SK-N-SH treated with all-trans-retinoic acid at 6 μM for 48 hours (cell line): ENCODE measurements at regions not wholly inside any gene's neighbourhood (a gene's known extent, or its start where the extent isn't known, plus 50 kb on each side); places are given as distances from the start of the nearest gene placed in this dataset.

Experiments
- ATAC-seq: fragments of 200-7000 bp; cut with Tn5 transposase; 3 replicates; pipeline ENCODE4 v1.9.1; 2020; ENCODE audit warnings: mild to moderate bottlenecking, moderate library complexity
- ARNTL ChIP-seq: fragments of 450-650 bp; formaldehyde crosslinking; IDR thresholded peaks from 2 replicates; pipeline ENCODE4 v1.5.0; 2020; ENCODE audit warnings: low read depth, mild to moderate bottlenecking, moderate library complexity, borderline replicate concordance
- BACH2 ChIP-seq: fragments of 250-450 bp; sonication (Bioruptor Pico); IDR thresholded peaks from 2 replicates; pipeline ENCODE4 v1.9.0; 2021; ENCODE audit warnings: mild to moderate bottlenecking, borderline replicate concordance
- CSDC2 ChIP-seq: fragments of 250-450 bp; sonication (Bioruptor Pico); IDR thresholded peaks from 2 replicates; pipeline ENCODE4 v1.5.0; 2020; ENCODE audit warnings: mild to moderate bottlenecking, moderate library complexity
- ESRRG ChIP-seq: fragments of 250-450 bp; sonication (Bioruptor Pico); IDR thresholded peaks from 2 replicates; pipeline ENCODE4 v1.6.1; 2021; ENCODE audit warnings: mild to moderate bottlenecking
- GLIS3 ChIP-seq: fragments of 250-450 bp; sonication (Bioruptor Pico); IDR thresholded peaks from 2 replicates; pipeline ENCODE4 v1.5.0; 2020; ENCODE audit warnings: mild to moderate bottlenecking, moderate library complexity
- ISL1 ChIP-seq: fragments of 250-450 bp; sonication (Bioruptor Pico); IDR thresholded peaks from 2 replicates; pipeline ENCODE4 v2.1.2; 2022; ENCODE audit warnings: mild to moderate bottlenecking, moderate library complexity
- OSR1 ChIP-seq: fragments of 250-450 bp; sonication (Bioruptor Pico); IDR thresholded peaks from 2 replicates; pipeline ENCODE4 v1.8.0; 2022; ENCODE audit warnings: moderate library complexity, mild to moderate bottlenecking, inconsistent platforms
- PPARA ChIP-seq: fragments of 250-450 bp; sonication (Bioruptor Pico); IDR thresholded peaks from 2 replicates; pipeline ENCODE4 v1.5.0; 2020; ENCODE audit warnings: mild to moderate bottlenecking, borderline replicate concordance
- RARB ChIP-seq: fragments of 250-450 bp; sonication (Bioruptor Pico); IDR thresholded peaks from 2 replicates; pipeline ENCODE4 v1.8.0; 2021; ENCODE audit warnings: mild to moderate bottlenecking, moderate library complexity
- SNAI2 ChIP-seq: fragments of 250-450 bp; sonication (Bioruptor Pico); IDR thresholded peaks from 2 replicates; pipeline ENCODE4 v1.5.0; 2020; ENCODE audit warnings: mild to moderate bottlenecking, moderate library complexity
- TOX ChIP-seq: fragments of 250-450 bp; sonication (Bioruptor Pico); IDR thresholded peaks from 2 replicates; pipeline ENCODE4 v1.8.0; 2021; ENCODE audit warnings: mild to moderate bottlenecking, moderate library complexity, borderline replicate concordance
- ZC3H10 ChIP-seq: fragments of 250-450 bp; sonication (Bioruptor Pico); IDR thresholded peaks from 2 replicates; pipeline ENCODE4 v1.5.1; 2021; ENCODE audit warnings: mild to moderate bottlenecking, moderate library complexity
- ZFP3 ChIP-seq: fragments of 250-450 bp; sonication (Bioruptor Pico); IDR thresholded peaks from 2 replicates; pipeline ENCODE4 v1.5.0; 2020; ENCODE audit warnings: mild to moderate bottlenecking, moderate library complexity
- ZFP30 ChIP-seq: fragments of 450-650 bp; formaldehyde crosslinking; IDR thresholded peaks from 2 replicates; pipeline ENCODE4 v1.5.0; 2022; ENCODE audit warnings: mild to moderate bottlenecking, moderate library complexity
- ZNF565 ChIP-seq: fragments of 450-650 bp; formaldehyde crosslinking; conservative IDR thresholded peaks from 2 replicates; pipeline ENCODE4 v1.5.0; 2020; ENCODE audit warnings: low read depth, mild to moderate bottlenecking, moderate library complexity
- ZNF70 ChIP-seq: fragments of 450-650 bp; formaldehyde crosslinking; IDR thresholded peaks from 2 replicates; pipeline ENCODE4 v1.5.0; 2020; ENCODE audit warnings: mild to moderate bottlenecking, moderate library complexity
- ZNF8 ChIP-seq: fragments of 450-650 bp; formaldehyde crosslinking; IDR thresholded peaks from 2 replicates; pipeline ENCODE4 v1.5.0; 2020; ENCODE audit warnings: mild to moderate bottlenecking, moderate library complexity
- TF ChIP-seq, protein P1 (sequence below): fragments of 250-450 bp; sonication (Bioruptor Pico); IDR thresholded peaks from 2 replicates; pipeline ENCODE4 v1.8.0; 2021; ENCODE audit warnings: low read depth, mild to moderate bottlenecking, moderate library complexity, borderline replicate concordance
- TF ChIP-seq, protein P2 (sequence below): fragments of 250-450 bp; sonication (Bioruptor Pico); IDR thresholded peaks from 2 replicates; pipeline ENCODE4 v1.5.1; 2021; ENCODE audit warnings: mild to moderate bottlenecking, moderate library complexity
- TF ChIP-seq, protein P3 (sequence below): fragments of 250-450 bp; sonication (Bioruptor Pico); IDR thresholded peaks from 2 replicates; pipeline ENCODE4 v1.8.0; 2020; ENCODE audit warnings: mild to moderate bottlenecking, moderate library complexity, borderline replicate concordance
- TF ChIP-seq, protein P4 (sequence below): fragments of 250-450 bp; sonication (Bioruptor Pico); IDR thresholded peaks from 2 replicates; pipeline ENCODE4 v1.5.1; 2020; ENCODE audit warnings: low read depth, mild to moderate bottlenecking, moderate library complexity

DNA sequence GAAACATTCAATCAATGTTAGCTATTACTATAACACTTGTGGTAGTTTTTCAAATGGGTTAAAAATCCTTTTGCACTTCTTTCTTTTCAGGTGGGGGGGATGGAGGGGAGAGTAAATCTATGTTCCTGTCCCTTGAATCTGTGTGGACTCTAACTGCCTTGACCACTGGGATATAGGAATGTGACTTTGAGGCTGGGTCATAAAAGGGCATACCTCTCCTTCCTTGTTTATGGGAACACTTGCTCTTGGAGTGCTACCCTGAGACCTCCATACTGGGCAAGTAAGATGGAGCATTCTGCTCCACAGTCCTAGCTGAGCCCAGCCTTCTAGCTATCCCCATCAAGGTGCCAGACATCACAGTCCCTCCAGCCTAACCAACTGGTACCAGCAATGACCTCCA is 89.3 kb upstream of the SIM2 start:
- TF ChIP-seq CSDC2 (CRISPR knock-in tag) (no peak), ESRRG (CRISPR knock-in tag) (no peak), RARB (CRISPR knock-in tag) (no peak), ZNF70 (CRISPR knock-in tag) (no peak)
- TF ChIP-seq, protein P1, sequence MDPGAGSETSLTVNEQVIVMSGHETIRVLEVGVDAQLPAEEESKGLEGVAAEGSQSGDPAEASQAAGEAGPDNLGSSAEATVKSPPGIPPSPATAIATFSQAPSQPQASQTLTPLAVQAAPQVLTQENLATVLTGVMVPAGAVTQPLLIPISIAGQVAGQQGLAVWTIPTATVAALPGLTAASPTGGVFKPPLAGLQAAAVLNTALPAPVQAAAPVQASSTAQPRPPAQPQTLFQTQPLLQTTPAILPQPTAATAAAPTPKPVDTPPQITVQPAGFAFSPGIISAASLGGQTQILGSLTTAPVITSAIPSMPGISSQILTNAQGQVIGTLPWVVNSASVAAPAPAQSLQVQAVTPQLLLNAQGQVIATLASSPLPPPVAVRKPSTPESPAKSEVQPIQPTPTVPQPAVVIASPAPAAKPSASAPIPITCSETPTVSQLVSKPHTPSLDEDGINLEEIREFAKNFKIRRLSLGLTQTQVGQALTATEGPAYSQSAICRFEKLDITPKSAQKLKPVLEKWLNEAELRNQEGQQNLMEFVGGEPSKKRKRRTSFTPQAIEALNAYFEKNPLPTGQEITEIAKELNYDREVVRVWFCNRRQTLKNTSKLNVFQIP (CRISPR knock-in tag): no peak
- TF ChIP-seq, protein P2, sequence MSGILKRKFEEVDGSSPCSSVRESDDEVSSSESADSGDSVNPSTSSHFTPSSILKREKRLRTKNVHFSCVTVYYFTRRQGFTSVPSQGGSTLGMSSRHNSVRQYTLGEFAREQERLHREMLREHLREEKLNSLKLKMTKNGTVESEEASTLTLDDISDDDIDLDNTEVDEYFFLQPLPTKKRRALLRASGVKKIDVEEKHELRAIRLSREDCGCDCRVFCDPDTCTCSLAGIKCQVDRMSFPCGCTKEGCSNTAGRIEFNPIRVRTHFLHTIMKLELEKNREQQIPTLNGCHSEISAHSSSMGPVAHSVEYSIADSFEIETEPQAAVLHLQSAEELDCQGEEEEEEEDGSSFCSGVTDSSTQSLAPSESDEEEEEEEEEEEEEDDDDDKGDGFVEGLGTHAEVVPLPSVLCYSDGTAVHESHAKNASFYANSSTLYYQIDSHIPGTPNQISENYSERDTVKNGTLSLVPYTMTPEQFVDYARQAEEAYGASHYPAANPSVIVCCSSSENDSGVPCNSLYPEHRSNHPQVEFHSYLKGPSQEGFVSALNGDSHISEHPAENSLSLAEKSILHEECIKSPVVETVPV (CRISPR knock-in tag): no peak
- TF ChIP-seq, protein P3, sequence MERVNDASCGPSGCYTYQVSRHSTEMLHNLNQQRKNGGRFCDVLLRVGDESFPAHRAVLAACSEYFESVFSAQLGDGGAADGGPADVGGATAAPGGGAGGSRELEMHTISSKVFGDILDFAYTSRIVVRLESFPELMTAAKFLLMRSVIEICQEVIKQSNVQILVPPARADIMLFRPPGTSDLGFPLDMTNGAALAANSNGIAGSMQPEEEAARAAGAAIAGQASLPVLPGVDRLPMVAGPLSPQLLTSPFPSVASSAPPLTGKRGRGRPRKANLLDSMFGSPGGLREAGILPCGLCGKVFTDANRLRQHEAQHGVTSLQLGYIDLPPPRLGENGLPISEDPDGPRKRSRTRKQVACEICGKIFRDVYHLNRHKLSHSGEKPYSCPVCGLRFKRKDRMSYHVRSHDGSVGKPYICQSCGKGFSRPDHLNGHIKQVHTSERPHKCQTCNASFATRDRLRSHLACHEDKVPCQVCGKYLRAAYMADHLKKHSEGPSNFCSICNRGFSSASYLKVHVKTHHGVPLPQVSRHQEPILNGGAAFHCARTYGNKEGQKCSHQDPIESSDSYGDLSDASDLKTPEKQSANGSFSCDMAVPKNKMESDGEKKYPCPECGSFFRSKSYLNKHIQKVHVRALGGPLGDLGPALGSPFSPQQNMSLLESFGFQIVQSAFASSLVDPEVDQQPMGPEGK (CRISPR knock-in tag): no peak
- no peak for ATAC-seq

DNA sequence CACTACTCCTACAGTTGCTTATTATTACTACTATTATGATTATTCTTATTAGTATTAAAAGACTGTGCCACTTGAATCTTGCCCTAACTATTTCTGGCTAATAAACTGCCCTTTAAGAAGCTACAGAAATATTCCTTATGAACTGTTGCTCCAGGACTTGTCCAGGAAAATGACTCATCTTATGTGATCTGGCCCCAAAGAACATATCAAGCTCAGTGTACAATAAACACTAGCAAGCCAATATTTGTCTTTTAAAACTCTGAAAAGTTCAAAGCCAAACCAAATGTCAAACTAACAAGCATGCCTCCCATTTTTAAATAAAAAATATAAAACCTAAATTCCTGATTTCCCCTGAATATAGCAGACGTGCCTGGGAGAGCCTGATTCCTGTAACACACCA is 88.7 kb upstream of the SIM2 start:
- ATAC-seq: no peak
- TF ChIP-seq OSR1 (no peak), ZFP3 (no peak), ZFP30 (CRISPR knock-in tag) (no peak), BACH2 (no peak), SNAI2 (CRISPR knock-in tag) (no peak), ZNF8 (no peak)
- TF ChIP-seq, protein P4, sequence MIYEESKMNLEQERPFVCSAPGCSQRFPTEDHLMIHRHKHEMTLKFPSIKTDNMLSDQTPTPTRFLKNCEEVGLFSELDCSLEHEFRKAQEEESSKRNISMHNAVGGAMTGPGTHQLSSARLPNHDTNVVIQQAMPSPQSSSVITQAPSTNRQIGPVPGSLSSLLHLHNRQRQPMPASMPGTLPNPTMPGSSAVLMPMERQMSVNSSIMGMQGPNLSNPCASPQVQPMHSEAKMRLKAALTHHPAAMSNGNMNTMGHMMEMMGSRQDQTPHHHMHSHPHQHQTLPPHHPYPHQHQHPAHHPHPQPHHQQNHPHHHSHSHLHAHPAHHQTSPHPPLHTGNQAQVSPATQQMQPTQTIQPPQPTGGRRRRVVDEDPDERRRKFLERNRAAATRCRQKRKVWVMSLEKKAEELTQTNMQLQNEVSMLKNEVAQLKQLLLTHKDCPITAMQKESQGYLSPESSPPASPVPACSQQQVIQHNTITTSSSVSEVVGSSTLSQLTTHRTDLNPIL (CRISPR knock-in tag): no peak
- TF ChIP-seq, all 23 proteins: peak for 0

DNA sequence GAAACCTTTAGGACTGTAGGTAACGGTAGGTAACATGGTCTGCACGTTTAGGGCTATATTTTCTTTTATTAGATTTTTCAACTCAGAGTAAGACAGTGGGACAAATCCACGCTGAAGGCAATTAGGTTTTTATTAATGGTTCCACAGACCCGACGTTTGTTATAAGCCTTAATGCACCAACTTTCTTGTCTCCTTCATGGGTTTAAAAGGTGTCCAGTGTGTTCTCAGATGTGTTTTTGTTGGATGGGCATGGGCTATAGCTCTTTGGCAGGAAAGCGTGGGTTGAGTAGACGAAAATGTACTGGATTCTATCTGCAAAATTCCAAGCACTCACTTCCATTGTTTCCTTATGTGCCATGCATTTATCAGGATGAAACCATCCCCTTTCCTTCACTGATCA is 88.0 kb upstream of the SIM2 start:
- no peak for ATAC-seq
- TF ChIP-seq, protein P4 (CRISPR knock-in tag): no peak
- TF ChIP-seq OSR1 (no peak), GLIS3 (CRISPR knock-in tag) (no peak), PPARA (CRISPR knock-in tag) (no peak), ZC3H10 (CRISPR knock-in tag) (no peak), ARNTL (no peak), ISL1 (CRISPR knock-in tag) (no peak), SNAI2 (CRISPR knock-in tag) (no peak), TOX (CRISPR knock-in tag) (no peak), ZNF8 (no peak), RARB (CRISPR knock-in tag) (no peak), ZFP30 (CRISPR knock-in tag) (no peak), CSDC2 (CRISPR knock-in tag) (no peak), BACH2 (no peak)
- TF ChIP-seq, protein P3 (CRISPR knock-in tag): no peak
- TF ChIP-seq, all 23 proteins: peak for 0

DNA sequence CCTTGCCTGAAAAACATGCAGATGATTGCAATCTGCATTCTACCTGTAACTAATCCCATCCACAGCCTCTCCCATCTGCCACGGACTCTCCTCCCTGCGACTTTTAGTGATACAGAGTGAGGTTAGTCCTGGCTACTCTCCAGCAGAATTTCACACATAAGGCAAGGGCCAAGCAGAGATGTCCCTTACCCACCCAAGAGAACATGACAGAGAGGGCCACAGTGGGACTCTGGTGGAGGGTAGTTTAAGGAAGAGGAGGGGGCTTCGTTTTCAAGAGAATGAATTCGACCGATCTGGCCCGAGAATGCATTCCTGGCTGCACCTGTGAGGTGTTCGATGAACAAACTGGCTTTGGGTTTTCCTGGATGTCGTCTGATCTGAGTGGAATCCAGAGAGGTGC is 87.5 kb upstream of the SIM2 start:
- no peak for ATAC-seq
- TF ChIP-seq, protein P2 (CRISPR knock-in tag): no peak
- TF ChIP-seq OSR1 (no peak), ZNF565 (CRISPR knock-in tag) (no peak), ESRRG (CRISPR knock-in tag) (no peak), ARNTL (no peak), TOX (CRISPR knock-in tag) (no peak), BACH2 (no peak), SNAI2 (CRISPR knock-in tag) (no peak)
- TF ChIP-seq, protein P1 (CRISPR knock-in tag): no peak
- TF ChIP-seq, protein P4 (CRISPR knock-in tag): no peak
